MM.1S (cell line): ENCODE measurements at regions not wholly inside any gene's neighbourhood (a gene's known extent, or its start where the extent isn't known, plus 50 kb on each side); places are given as distances from the start of the nearest gene placed in this dataset.

Experiments
- DNase-seq: peaks from one replicate; pipeline ENCODE4 v3.0.0-alpha.2; 2015
- H2AFZ ChIP-seq: fragments of 300-600 bp; sonication (generic); 2 replicates; pipeline ENCODE4 v1.6.0; 2016; ENCODE audit warnings: antibody characterized with exemption, low read length
- H3F3A ChIP-seq: fragments of 300-600 bp; sonication (generic); 2 replicates; pipeline ENCODE4 v1.6.1; 2016; ENCODE audit warnings: mild to moderate bottlenecking, antibody characterized with exemption, low read length, moderate library complexity, mixed read lengths; ENCODE audit not compliant: insufficient read depth
- H3K27ac ChIP-seq: fragments of 300-600 bp; sonication (generic); 2 replicates; pipeline ENCODE4 v1.5.1; 2016; ENCODE audit warnings: mild to moderate bottlenecking, low read length
- H3K27me3 ChIP-seq: fragments of 300-600 bp; sonication (generic); replicated peaks from 2 replicates; pipeline ENCODE4 v1.6.0; 2016; ENCODE audit warnings: low read length; ENCODE audit not compliant: insufficient read depth
- H3K36me3 ChIP-seq: fragments of 300-600 bp; sonication (generic); replicated peaks from 2 replicates; pipeline ENCODE4 v1.6.1; 2016; ENCODE audit warnings: mild to moderate bottlenecking, low read length, mixed read lengths; ENCODE audit not compliant: insufficient read depth
- H3K4me1 ChIP-seq: fragments of 300-600 bp; sonication (generic); 2 replicates; pipeline ENCODE4 v1.6.1; 2016; ENCODE audit warnings: low read length, mixed read lengths
- H3K4me2 ChIP-seq: fragments of 300-600 bp; sonication (generic); 2 replicates; pipeline ENCODE4 v1.6.0; 2016; ENCODE audit warnings: low read depth, low read length
- H3K4me3 ChIP-seq: fragments of 300-600 bp; sonication (generic); 2 replicates; pipeline ENCODE4 v1.5.1; 2016; ENCODE audit warnings: low read length, mixed read lengths
- H3K79me2 ChIP-seq: fragments of 300-600 bp; sonication (generic); 2 replicates; pipeline ENCODE4 v1.6.1; 2016; ENCODE audit warnings: mixed run types, low read length, mixed read lengths
- H3K9ac ChIP-seq: fragments of 300-600 bp; sonication (generic); 2 replicates; pipeline ENCODE4 v1.6.1; 2016; ENCODE audit warnings: low read length, mixed read lengths
- H3K9me2 ChIP-seq: fragments of 300-600 bp; sonication (generic); replicated peaks from 2 replicates; pipeline ENCODE4 v1.6.1; 2016; ENCODE audit warnings: mild to moderate bottlenecking, low read length, mixed read lengths; ENCODE audit not compliant: insufficient read depth
- H3K9me3 ChIP-seq: fragments of 300-600 bp; sonication (generic); replicated peaks from 2 replicates; pipeline ENCODE4 v1.6.1; 2016; ENCODE audit warnings: mild to moderate bottlenecking, low read length, mixed read lengths; ENCODE audit not compliant: insufficient read depth
- H4K20me1 ChIP-seq: fragments of 300-600 bp; sonication (generic); 2 replicates; pipeline ENCODE4 v1.6.1; 2016; ENCODE audit warnings: mild to moderate bottlenecking, low read length, moderate library complexity, mixed read lengths; ENCODE audit not compliant: insufficient read depth
- EZH2 ChIP-seq: fragments of 300-600 bp; sonication (generic); optimal IDR thresholded peaks from 2 replicates; pipeline ENCODE3; 2017; ENCODE audit warnings: low read depth, mild to moderate bottlenecking, antibody characterized with exemption, low read length, mixed read lengths
- EZH2phosphoT487 ChIP-seq: fragments of 300-600 bp; sonication (generic); IDR thresholded peaks from 2 replicates; pipeline ENCODE4 v1.6.1; 2018; ENCODE audit warnings: antibody characterized with exemption, low read length
- TF ChIP-seq, protein P1 (sequence below): fragments of 300-600 bp; sonication (generic); IDR thresholded peaks from 2 replicates; pipeline ENCODE4 v1.5.1; 2016; ENCODE audit warnings: antibody characterized with exemption, low read length, mixed read lengths

DNA sequence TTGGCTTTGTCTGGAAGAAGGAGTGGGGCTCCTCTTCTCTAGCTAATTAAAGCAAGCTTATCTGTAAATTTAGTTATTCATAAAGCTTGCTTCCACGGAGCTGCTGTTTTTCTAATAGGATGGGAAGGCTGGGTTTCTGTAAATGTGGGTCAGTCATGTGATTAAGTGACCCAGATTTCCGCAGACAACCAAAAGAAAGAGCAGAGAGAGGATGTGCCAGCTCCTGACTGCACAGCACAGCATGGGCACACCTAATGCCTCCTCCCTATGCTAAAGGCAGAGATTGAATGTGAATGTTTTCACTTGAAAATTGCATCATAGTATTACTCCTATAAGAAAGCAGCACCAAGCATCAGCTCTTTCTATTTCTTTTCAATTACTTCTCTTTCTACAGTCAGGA lies 160.2 kb downstream of the FAT3 start:
- Histone ChIP-seq H3K27me3 (no peaks in the 10 kb centered on the region), H3K79me2 (no peaks in the 10 kb centered on the region), H3K36me3 (no peaks in the 10 kb centered on the region), H3K9me3 (no peaks in the 10 kb centered on the region), H4K20me1 (no peaks in the 10 kb centered on the region), H3K4me3 (no peak overlapping the region), H3K4me2 (no peak overlapping the region), H3K9ac (no peak overlapping the region), H3F3A (no peaks in the 10 kb centered on the region), H3K9me2 (no peaks in the 10 kb centered on the region), H2AFZ (no peak overlapping the region), H3K27ac (no peak overlapping the region), H3K4me1 (no peaks in the 10 kb centered on the region)
- TF ChIP-seq EZH2phosphoT487 (no peak), EZH2 (no peak)
- TF ChIP-seq, protein P1, sequence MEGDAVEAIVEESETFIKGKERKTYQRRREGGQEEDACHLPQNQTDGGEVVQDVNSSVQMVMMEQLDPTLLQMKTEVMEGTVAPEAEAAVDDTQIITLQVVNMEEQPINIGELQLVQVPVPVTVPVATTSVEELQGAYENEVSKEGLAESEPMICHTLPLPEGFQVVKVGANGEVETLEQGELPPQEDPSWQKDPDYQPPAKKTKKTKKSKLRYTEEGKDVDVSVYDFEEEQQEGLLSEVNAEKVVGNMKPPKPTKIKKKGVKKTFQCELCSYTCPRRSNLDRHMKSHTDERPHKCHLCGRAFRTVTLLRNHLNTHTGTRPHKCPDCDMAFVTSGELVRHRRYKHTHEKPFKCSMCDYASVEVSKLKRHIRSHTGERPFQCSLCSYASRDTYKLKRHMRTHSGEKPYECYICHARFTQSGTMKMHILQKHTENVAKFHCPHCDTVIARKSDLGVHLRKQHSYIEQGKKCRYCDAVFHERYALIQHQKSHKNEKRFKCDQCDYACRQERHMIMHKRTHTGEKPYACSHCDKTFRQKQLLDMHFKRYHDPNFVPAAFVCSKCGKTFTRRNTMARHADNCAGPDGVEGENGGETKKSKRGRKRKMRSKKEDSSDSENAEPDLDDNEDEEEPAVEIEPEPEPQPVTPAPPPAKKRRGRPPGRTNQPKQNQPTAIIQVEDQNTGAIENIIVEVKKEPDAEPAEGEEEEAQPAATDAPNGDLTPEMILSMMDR = no peak
- no peak for DNase-seq

DNA sequence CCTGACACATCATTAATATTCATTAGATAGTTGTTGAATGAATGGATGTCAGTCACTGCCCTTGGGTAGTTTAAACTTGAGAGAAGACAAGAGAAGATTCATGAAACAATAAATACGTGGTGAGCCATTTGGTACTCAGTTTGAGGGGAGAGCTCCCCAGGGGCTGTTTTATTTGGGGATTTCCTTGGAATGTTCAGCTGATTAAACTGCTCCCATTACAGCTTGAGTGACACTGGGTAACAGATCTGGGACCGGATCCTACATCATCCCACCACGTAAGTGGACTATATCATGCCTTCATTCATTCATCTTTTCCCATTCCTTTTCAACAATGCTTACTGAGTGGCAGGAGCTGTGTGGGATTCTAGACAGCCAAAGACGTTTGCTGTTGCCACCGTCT lies 162.0 kb downstream of the FAT3 start:
- TF ChIP-seq, protein P1 = no peak
- TF ChIP-seq EZH2phosphoT487 (no peak), EZH2 (no peak)
- no peak overlapping the region for H3K4me2 ChIP-seq

DNA sequence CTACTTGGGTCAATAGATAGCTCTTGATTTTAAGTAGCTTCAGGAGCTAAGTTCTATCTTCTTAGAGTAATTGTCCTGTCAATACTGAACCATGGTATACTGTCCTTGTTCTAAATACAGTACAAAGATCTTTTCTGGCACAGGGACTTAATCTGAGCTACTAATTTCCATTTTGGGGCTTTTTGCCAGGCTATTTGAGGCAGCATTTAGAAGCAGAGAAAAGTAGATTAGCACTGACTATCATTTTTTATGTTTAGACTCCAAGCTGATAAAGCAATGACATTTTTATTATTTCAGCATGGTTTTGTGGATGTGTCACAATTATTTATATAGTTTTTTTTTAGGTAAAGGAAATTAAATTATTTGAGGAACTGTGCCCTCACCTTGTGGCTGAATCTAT lies 163.2 kb downstream of the FAT3 start:
- H3K79me2 ChIP-seq = no peaks in the 10 kb centered on the region
- no peaks in the 10 kb centered on the region for H3K36me3 ChIP-seq
- H3K27ac ChIP-seq = no peak overlapping the region
- no peak overlapping the region for H2AFZ ChIP-seq
- TF ChIP-seq EZH2phosphoT487 (no peak), EZH2 (no peak)
- TF ChIP-seq, protein P1 = no peak
- no peaks in the 10 kb centered on the region for H3F3A ChIP-seq
- H4K20me1 ChIP-seq = no peaks in the 10 kb centered on the region
- H3K4me2 ChIP-seq = no peak overlapping the region
- no peaks in the 10 kb centered on the region for H3K4me1 ChIP-seq
- no peak for DNase-seq
- H3K9me2 ChIP-seq = no peaks in the 10 kb centered on the region
- H3K27me3 ChIP-seq = no peaks in the 10 kb centered on the region
- no peak overlapping the region for H3K4me3 ChIP-seq
- no peak overlapping the region for H3K9ac ChIP-seq
- no peaks in the 10 kb centered on the region for H3K9me3 ChIP-seq

More for the DNA sequence above, 162.0 kb downstream of the FAT3 start:
- no peak for DNase-seq
- Histone ChIP-seq H3K9me3 (no peaks in the 10 kb centered on the region), H2AFZ (no peak overlapping the region), H3K27ac (no peak overlapping the region), H3K4me3 (no peak overlapping the region), H3K9me2 (no peaks in the 10 kb centered on the region), H4K20me1 (no peaks in the 10 kb centered on the region), H3K9ac (no peak overlapping the region), H3K27me3 (no peaks in the 10 kb centered on the region), H3K79me2 (no peaks in the 10 kb centered on the region), H3K4me1 (no peaks in the 10 kb centered on the region), H3K36me3 (no peaks in the 10 kb centered on the region), H3F3A (no peaks in the 10 kb centered on the region)

DNA sequence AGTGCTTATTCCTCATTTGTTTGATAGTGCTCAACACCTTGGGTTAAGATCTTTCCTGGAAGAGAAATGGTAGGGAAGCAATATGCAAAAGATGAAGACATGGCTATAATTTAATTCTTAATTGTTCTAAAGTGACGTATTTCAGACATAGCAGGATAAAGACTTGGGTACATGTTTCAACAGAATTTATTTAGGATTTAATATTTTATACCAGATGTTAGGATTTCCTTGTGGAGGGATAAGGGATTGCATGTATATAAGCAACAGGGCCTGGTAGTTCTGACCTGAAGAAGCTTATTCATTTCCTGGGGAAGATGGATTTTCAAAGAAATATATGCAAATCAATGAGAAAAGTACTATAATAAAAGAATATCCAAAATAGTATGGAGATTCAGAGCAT lies 163.8 kb downstream of the FAT3 start:
- Histone ChIP-seq H2AFZ (no peak overlapping the region), H3K27ac (no peak overlapping the region), H3K4me3 (no peak overlapping the region), H3K9me3 (no peaks in the 10 kb centered on the region), H3F3A (no peaks in the 10 kb centered on the region), H3K4me2 (no peak overlapping the region), H3K27me3 (no peaks in the 10 kb centered on the region), H3K79me2 (no peaks in the 10 kb centered on the region), H3K9me2 (no peaks in the 10 kb centered on the region), H3K4me1 (no peaks in the 10 kb centered on the region), H3K36me3 (no peaks in the 10 kb centered on the region), H3K9ac (no peak overlapping the region), H4K20me1 (no peaks in the 10 kb centered on the region)
- DNase-seq = no peak
- TF ChIP-seq, protein P1 = no peak
- TF ChIP-seq EZH2 (no peak), EZH2phosphoT487 (no peak)
